HK-2 (cell line): ENCODE measurements at regions not wholly inside any gene's neighbourhood (a gene's known extent, or its start where the extent isn't known, plus 50 kb on each side); places are given as distances from the start of the nearest gene placed in this dataset.

Source experiments
- DNase-seq: peaks from one replicate; pipeline ENCODE4 v3.0.0-alpha.2; 2018; ENCODE audit not compliant: unreplicated experiment

DNA sequence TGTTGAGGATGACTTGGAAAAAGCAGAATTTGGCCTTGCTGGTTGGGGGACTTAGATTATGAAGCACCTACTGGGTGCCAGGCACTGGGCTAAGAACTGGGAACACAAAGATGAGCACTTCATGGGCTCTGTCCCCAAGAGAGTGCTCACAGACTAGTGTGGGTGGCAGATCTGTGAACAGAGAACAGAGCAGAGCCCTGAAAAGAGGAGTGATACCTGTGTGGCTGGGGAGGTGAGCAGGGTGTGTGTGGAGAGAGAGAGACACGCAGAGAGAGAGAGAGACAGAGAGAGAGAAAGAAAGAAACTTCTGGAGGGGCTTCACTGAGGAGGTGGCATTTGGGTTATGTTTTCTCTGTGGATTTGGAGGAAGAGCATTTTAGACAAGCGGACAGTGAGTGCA lies 61.1 kb upstream of the PPP2R5A start:
- DNase-seq = no peak

- DNase-seq = no peak
These were observed 59.8 kb upstream of the PPP2R5A start for GRCh38 chr1:212225416-212225815.

- peak; percentile 51 for DNase-seq
These were observed 59.3 kb upstream of the PPP2R5A start for GRCh38 chr1:212225871-212226302.

DNA sequence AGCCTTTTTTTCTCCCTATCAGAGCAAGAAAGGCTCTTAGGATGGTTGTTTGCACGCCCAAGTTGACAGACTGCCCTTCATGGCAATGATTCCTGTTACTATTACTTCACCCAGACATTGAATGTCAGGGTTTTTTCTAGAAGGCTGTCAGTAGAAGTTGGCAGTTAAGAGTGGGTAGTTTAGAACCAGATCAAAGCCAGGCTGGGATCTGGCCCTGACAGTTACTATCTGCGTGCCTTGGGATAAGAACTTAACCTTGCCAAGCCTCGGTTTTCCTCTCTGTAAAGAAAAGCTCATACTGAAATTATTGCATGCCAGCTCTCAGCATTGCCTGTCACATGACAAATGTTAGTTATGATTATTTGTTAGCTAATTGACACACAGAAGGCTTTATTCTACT lies 58.7 kb upstream of the PPP2R5A start:
- DNase-seq = no peak

- no peak for DNase-seq
These were observed 57.1 kb upstream of the PPP2R5A start for GRCh38 chr1:212228076-212228475.

- no peak for DNase-seq
These were observed 56.6 kb upstream of the PPP2R5A start for GRCh38 chr1:212228591-212229119.

GRCh38 chr1:212229654-212230053 lies 55.6 kb upstream of the PPP2R5A start:
- no peak for DNase-seq

GRCh38 chr1:212230329-212230728 lies 54.9 kb upstream of the PPP2R5A start:
- DNase-seq = no peak

DNA sequence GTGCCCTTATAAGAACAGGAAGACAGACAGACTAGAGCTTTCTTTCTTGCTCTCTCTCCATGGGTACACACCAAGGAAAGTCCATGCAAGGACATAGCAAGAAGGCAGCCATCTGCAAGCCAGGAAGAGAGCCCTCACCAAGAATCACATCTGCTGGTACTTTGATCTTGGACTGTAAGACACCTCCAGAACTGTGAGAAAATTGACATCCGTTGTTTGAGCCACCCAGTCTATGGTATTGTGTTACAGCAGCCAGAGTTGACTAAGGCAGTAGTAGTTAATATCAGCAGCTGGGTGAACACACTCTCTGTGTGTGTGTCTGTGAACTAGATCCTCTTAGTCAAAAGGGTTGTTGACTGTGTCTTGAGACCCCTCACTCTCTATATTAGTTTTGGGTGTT lies 53.8 kb upstream of the PPP2R5A start:
- DNase-seq = no peak

GRCh38 chr1:212232090-212232489 lies 53.1 kb upstream of the PPP2R5A start:
- DNase-seq = no peak

DNA sequence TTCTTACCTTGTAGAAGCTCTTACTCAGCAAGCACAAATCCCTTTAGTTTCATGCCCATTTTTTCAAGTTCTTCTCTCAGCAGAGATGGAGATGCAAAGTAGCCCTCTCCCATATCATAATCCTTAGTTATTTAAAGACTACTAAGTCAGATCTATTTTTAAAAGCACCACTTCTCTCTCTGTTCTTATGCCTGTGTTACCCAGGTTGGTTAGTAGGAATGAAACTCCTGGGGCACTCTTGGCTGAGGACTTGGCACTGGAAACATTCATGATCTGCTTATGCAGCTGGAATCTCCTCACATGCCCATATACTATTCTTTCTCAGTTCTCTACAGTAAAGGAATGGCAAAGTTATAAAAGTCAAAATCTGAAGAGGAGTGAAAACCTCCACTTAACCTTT lies 51.9 kb upstream of the PPP2R5A start:
- DNase-seq = no peak

DNA sequence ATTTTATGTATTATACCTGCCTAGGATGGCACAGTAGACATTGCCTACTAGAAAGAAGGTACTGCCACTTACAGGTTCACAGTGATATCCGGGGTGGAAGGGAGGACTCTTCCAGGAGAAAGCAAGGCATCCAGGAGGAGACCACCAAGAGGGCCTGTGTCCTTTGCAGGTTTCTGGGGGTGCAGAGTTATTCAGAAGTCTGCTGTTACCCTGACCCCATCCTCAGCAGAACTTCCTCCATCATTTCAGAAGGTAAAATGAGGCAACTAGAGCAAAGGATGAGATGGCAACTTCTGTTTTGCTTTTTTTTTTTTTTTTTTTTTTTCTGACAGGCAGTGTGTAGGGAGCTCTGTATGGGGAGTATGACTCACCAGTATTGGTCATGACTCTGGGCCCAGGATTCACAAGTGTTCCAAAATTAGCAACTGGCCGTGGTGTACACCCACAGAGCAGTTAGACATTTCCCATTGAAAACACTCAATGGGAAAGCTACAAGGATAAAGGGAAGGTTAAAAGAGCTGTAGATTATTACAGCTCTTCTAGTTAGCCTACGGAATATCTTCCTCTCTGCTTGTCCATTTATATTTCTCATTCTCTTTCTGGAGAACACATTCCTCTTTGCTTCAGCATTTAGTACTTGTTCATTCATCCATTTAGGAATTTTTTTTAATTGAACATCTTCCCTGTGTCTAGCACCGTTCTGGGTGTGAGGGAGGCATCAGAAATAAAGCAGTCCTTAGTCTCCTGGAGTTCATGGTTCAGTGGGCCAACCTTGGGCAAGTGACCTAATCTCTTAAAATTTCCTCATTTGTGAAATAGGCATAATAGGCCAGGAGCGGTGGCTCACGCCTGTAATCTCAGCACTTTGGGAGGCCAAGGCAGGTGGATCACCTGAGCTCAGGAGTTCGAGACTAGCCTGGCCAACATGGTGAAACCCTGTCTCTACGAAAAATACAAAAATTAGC lies 50.5 kb upstream of the PPP2R5A start:
- peak; percentile 70 for DNase-seq
